ENCODE measurements at regions not wholly inside any gene's neighbourhood (a gene's known extent, or its start where the extent isn't known, plus 50 kb on each side); places are given as distances from the start of the nearest gene placed in this dataset.

DNA sequence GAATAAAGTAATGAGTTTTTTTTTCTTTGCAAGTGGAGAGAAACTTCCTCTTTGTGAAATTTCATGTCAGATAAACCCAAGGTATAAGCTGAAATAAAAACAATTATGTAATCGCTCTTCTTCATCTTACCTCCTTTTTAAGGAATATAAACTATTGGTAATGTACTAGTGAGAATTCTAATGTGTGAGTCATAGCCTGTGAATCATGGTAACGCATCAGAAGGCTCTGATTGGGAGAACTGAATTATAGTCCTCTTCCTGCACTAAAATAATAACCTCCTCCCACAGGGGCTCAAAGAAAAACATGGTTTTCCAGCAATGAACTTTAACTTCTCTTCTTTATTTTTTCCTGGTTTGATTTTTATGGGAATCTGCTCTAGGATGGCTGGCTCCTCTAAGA lies 57.1 kb upstream of the COX20 start:
- Histone ChIP-seq H4K20me1 (ENCODE audit: insufficient read depth) (no peaks in the 10 kb centered on the region), H3K9me3 (ENCODE audit: control insufficient read depth in 1 of 2, insufficient read depth in 1 of 2, low read depth in 1 of 2, low read length in 2 of 2) (no peaks in the 10 kb centered on the region), H3K4me3 (replicated peaks in 1 of 2; ENCODE audit: low read depth in 1 of 2, low read length in 2 of 2) (no peak overlapping the region), H3K9me2 (ENCODE audit: insufficient read depth) (no peaks in the 10 kb centered on the region), H3K27ac (ENCODE audit: low read depth, low read length) (no peak overlapping the region), H3K4me1 (ENCODE audit: control insufficient read depth in 1 of 2, insufficient read depth in 2 of 2, low read length in 2 of 2) (peaks cover 5 to 8% of the 10 kb centered on the region in 2 experiments; a peak in 3 of 4 replicates), H2AFZ (ENCODE audit: low read depth, low read length, poor library complexity, severe bottlenecking) (peak overlapping the region; percentile 90), H3K27me3 (ENCODE audit: insufficient read depth, low read length) (no peaks in the 10 kb centered on the region), H3K36me3 (ENCODE audit: control insufficient read depth in 1 of 2, insufficient read depth in 2 of 2, low read length in 2 of 2) (no peaks in the 10 kb centered on the region), H3K79me2 (ENCODE audit: insufficient read depth, low read length) (no peaks in the 10 kb centered on the region), H3K9ac (ENCODE audit: low read length) (no peak overlapping the region), H3K4me2 (ENCODE audit: low read length) (peak overlapping the region; percentile 42; the same call in 1 of the 2 replicates)
- TF ChIP-seq SRF (IDR thresholded peaks at IDR 0.05; ENCODE audit: low read depth) (peak; percentile 37; the same call in 1 of the 2 replicates), POLR2AphosphoS5 (IDR thresholded peaks at IDR 0.05; ENCODE audit: low read depth, low read length) (no peak), CBX3 (IDR thresholded peaks at IDR 0.05; ENCODE audit: low read depth) (0 out of 2 replicates have a peak, but pooled peaks have one; percentile 43), FOSL1 (IDR thresholded peaks at IDR 0.05; ENCODE audit: low read depth) (peak; percentile 74), JUND (IDR thresholded peaks at IDR 0.05) (peak; percentile 71)
- TF ChIP-seq, protein P1, sequence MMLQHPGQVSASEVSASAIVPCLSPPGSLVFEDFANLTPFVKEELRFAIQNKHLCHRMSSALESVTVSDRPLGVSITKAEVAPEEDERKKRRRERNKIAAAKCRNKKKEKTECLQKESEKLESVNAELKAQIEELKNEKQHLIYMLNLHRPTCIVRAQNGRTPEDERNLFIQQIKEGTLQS (IDR thresholded peaks at IDR 0.05): no peak
- ChIA-PET CTCF (no interaction called here), RAD21 (ENCODE audit: low non-redundant PET in 1 of 2, low total read pairs in 2 of 2, uncharacterized antibody in 2 of 2, unreplicated experiment in 2 of 2) (no interaction called here), POLR2A (no interaction called here)
- intact Hi-C loops (cut with micrococcal nuclease): no loop called here
- DNase-seq (ENCODE audit: low read depth, low spot score): peak; percentile 19
- BruUV-seq (replicated peaks): no TSS peak
- ATAC-seq: peak; percentile 70

- ChIA-PET POLR2A (no interaction called here), CTCF (interaction anchor here (0.8 kb wide), 1 partner anchor 17 kb away, joined by 3 read pairs; no protein-coding TSS in a partner anchor), RAD21 (ENCODE audit: low non-redundant PET in 1 of 2, low total read pairs in 2 of 2, uncharacterized antibody in 2 of 2, unreplicated experiment in 2 of 2) (no interaction called here)
- H3K4me2 ChIP-seq (ENCODE audit: low read length): no peak overlapping the region
- H3K9me2 ChIP-seq (ENCODE audit: insufficient read depth): no peaks in the 10 kb centered on the region
- H3K27me3 ChIP-seq (ENCODE audit: insufficient read depth, low read length): no peaks in the 10 kb centered on the region
- no peaks in the 10 kb centered on the region for H3K36me3 ChIP-seq (ENCODE audit: control insufficient read depth in 1 of 2, insufficient read depth in 2 of 2, low read length in 2 of 2)
- H3K27ac ChIP-seq (ENCODE audit: low read depth, low read length): no peak overlapping the region
- peaks cover 5 to 8% of the 10 kb centered on the region in 2 experiments; a peak in 3 of 4 replicates for H3K4me1 ChIP-seq (ENCODE audit: control insufficient read depth in 1 of 2, insufficient read depth in 2 of 2, low read length in 2 of 2)
- H4K20me1 ChIP-seq (ENCODE audit: insufficient read depth): no peaks in the 10 kb centered on the region
- no peak overlapping the region for H3K4me3 ChIP-seq (replicated peaks in 1 of 2; ENCODE audit: low read depth in 1 of 2, low read length in 2 of 2)
- TF ChIP-seq SRF (IDR thresholded peaks at IDR 0.05; ENCODE audit: low read depth) (no peak), EZH2 (IDR thresholded peaks at IDR 0.05) (no peak)
- TF ChIP-seq, protein P1 (IDR thresholded peaks at IDR 0.05): no peak
- no peak overlapping the region for H3K9ac ChIP-seq (ENCODE audit: low read length)
- BruUV-seq (replicated peaks): no TSS peak
- H3K79me2 ChIP-seq (ENCODE audit: insufficient read depth, low read length): no peaks in the 10 kb centered on the region
- no peaks in the 10 kb centered on the region for H3K9me3 ChIP-seq (ENCODE audit: control insufficient read depth in 1 of 2, insufficient read depth in 1 of 2, low read depth in 1 of 2, low read length in 2 of 2)
- intact Hi-C loops (cut with micrococcal nuclease): no loop called here
- ATAC-seq (no peak), DNase-seq (ENCODE audit: low read depth, low spot score) (no peak)
- no peak overlapping the region for H2AFZ ChIP-seq (ENCODE audit: low read depth, low read length, poor library complexity, severe bottlenecking)
These were observed 56.0 kb upstream of the COX20 start for GRCh38 chr1:244779410-244779809.

Measured in HCT116 (cell line).